Stimulated activated CD8-positive, alpha-beta memory T cell treated with anti-CD3 and anti-CD28 coated beads, Interleukin-4, amount 100 ng/mL, for 4 hours (primary cell): ENCODE measurements at regions not wholly inside any gene's neighbourhood (a gene's known extent, or its start where the extent isn't known, plus 50 kb on each side); places are given as distances from the start of the nearest gene placed in this dataset.

Experiments used
- DNase-seq, 2 donors: peaks; one replicate each; pipeline ENCODE4 v3.0.0-alpha.2; 2020; ENCODE audit warnings: low read depth in 2 of 2, low spot score in 1 of 2

GRCh38 chr2:71846669-71847291 is 300.9 kb downstream of the CYP26B1 start:
- DNase-seq, result no peak

DNA sequence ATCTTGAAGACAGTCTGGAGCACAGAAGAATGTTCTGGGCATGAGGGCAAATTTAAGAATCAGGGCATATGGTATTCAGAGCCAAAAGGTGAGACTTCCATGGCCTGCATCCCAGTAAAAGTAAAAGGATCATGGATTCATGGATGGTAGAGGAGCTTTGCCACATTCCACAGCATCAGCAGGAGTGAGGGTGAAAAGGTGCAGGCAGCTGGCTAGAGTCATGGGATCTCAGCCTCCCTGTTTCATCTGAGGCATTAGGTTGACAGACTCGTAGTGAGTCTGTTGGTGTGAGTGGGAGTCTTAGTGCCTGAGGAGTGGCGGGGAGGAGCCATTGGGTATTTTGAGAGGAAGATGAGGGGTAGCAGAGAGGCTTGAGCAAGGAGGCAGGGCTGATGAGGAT is 301.6 kb downstream of the CYP26B1 start:
- no peak for DNase-seq

DNA sequence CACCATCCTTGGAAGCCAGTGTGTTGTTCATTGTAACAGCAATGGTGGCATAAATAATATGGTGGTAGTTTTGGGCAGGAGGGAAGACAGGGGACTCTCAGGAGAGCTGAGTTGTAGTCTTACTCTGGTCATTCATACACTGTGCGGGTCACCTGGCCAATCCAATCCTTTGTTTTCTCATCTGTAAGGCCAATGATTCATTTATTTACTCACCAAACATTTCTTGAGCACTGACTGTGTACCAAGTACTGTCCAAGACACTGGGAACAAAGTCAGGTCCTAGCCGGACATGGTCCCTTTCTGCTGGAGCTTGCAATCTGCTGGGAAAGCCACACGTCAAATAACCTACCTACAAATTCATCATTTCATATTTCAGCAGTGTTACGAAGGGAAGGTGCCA is 302.7 kb downstream of the CYP26B1 start:
- DNase-seq, result no peak

DNA sequence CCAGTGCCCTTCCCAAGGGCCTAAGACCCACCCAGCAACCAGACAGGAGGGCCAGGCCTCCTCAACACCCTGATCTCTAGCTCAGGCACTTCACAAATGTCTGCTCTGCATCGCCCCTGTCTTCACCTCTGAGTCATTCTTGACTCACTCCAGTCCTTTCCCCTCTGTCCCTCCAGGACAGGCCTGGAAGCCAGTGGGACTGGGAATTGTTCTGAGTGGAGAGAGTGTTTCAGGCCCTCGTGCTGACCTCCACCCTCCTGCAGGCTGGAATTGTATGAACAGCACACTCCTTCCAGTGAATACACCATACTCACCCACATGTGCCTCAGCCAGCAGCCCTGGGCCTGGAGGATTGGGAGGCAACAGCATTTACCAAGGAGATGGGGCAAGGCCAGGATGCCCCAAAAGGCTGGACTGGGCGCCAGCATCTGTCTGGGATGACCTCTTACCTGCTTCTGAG is 304.2 kb downstream of the CYP26B1 start:
- DNase-seq, result no peak

- DNase-seq, result no peak
Observed at GRCh38 chr2:71842744-71843143, 304.9 kb downstream of the CYP26B1 start.

DNA sequence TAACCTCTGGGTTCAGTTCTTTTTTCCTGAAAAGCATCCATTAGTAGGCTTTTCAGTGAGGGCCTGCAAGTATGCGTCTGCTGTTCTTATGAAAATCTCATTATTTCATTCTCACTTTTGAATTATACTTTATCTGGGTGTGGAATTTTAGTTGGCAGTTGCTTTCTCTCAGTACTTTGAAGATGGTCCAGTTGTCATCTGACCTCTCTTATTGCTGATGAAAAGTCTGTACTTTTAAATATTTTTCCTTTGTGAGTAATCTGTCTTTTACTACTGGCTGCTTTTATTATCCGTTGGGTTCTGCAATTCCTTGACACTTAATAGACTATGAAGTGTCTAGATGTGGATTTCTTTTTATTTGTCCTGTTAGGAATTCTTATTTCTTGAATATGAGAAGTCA is 307.8 kb downstream of the CYP26B1 start:
- no peak for DNase-seq

DNA sequence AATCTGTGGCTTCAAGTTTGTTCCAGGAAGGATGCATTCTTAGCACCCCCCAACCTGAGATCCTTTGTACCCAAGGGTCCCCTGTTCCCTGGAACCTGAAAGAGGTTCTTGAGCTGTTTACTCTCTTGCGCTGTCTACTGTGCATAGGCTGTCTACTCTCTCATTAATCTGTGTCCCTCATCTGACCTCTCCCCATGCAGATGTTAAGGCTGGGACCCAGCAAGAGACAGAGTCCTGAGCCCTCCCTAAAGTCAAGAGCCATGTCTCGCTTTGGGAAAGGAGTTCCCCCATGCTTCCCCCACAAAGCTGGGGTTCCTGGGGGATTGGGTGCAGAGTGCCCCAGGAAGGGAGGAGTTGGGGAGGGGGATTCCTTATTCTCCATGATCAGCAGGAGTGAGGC is 312.9 kb downstream of the CYP26B1 start:
- no peak for DNase-seq

- no peak for DNase-seq
Observed at GRCh38 chr2:71833855-71834560, 313.7 kb downstream of the CYP26B1 start.

DNA sequence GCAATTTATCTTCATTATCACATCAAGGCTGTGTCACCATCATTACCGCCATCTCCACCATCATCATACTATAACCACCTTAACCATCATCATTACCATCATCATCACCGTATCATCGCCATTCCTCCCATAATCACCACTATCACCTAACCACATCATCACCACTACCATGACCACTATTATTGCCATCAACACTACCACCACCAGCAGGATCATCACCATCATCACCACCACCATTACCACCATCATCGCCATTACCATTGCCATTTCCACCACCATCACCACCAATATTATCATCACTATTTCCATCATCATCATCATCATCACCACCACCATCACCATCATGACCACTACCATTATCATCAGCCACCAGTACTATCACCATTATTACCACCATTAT is 314.4 kb downstream of the CYP26B1 start:
- DNase-seq, result no peak

GRCh38 chr2:71832844-71833243 is 314.8 kb downstream of the CYP26B1 start:
- DNase-seq, result no peak

DNA sequence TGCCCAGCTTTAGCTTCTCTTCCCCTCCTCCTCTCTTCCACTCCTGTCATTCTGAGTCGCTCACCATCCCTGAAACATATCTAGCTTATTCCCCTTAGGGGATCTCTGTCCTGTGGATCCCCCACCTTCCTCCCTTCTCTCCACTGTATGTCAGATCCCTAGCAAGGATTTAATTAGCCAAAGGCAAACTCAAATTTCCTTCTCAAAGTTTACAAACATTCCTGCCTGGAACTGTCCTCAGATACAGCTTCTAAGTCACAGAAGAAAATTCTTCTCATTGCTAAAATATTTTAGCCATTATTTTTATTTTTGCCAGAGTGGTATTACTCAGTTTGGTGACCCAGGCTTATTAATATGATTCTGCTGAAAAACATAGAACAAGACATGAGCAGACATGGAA is 315.3 kb downstream of the CYP26B1 start:
- no peak for DNase-seq

- DNase-seq, result no peak
Observed at GRCh38 chr2:71831193-71831577, 316.5 kb downstream of the CYP26B1 start.

GRCh38 chr2:71830497-71831192 is 317.0 kb downstream of the CYP26B1 start:
- DNase-seq, result no peak

DNA sequence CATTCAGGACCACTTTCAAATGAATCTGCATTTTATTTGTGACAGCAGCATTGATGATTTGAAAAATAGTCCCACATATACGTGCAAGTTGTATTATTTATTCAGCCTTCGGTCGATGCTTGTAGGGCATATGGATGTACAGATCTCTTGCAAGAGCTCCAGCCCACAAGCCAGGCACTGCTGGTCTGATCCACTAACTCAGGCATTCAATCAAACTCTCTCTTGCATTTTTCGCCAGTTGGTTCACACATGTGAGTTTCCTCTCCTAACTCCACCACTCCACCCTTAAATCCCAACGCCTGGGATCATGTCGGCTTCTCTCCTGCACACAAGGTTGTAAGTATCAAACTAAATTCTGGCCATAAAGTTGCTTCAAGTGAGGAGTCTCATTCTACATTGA is 318.7 kb downstream of the CYP26B1 start:
- DNase-seq, result no peak

DNA sequence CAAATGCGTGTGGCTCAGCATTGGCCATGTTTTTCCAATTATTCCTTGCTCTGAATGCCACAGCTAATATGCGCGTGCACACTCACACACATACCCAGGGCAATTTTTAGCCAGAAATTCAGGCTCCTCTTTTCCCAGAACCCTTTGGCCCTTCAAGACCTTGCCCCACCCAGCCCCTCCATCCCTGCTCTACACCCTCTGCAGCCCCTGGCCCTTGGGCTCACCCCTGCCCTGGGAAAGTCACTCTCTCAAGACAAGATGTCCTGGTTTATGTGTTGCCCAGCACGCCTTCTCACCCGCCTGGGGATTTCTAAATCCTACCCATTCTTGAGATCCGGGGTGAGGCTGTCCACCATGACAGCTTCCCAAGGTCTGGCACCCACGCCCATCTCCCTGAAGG is 319.7 kb downstream of the CYP26B1 start:
- no peak for DNase-seq

DNA sequence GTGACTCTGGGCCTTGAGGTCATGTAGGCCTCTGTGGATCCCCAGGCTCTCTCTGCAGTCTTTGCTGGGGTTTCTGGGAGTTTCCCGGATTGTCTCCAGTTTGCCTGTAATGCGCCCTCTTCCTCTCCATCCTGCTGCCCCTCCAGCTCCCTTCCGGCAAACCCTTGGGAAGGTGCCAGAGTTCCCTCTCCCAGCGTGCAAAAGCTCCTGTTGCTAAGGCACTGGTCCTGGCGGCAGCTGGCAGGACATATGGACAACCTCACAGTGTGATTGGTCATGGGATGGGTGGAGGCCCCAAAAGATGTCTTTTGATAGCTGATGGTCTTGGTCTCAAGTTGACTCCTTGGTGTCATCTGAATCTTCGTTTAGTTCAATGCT is 320.1 kb downstream of the CYP26B1 start:
- DNase-seq, result no peak

- no peak for DNase-seq
Observed at GRCh38 chr2:71826826-71827523, 320.7 kb downstream of the CYP26B1 start.

GRCh38 chr2:71826299-71826698 is 321.4 kb downstream of the CYP26B1 start:
- no peak for DNase-seq

- DNase-seq, result no peak
Observed at GRCh38 chr2:71824436-71824835, 323.2 kb downstream of the CYP26B1 start.

DNA sequence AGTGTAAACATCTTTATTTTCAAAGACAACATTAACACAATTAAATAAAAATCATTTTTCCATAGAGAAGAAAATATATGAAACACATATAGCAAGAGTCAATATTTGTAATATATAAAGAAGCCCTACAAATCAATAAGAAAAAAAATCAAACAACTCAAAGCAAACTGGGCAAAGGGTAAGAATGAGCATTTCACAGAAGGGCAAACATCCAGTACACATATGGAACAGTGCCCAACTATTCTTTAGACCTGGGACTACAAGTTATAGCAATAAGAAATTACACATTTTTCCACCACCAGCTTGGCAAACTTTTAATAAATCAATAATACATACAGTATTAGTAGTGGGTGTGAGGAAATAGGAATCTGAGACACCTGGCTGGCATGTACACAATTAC is 324.1 kb downstream of the CYP26B1 start:
- DNase-seq, result no peak

GRCh38 chr2:71822463-71822862 is 325.2 kb downstream of the CYP26B1 start:
- DNase-seq, result no peak

DNA sequence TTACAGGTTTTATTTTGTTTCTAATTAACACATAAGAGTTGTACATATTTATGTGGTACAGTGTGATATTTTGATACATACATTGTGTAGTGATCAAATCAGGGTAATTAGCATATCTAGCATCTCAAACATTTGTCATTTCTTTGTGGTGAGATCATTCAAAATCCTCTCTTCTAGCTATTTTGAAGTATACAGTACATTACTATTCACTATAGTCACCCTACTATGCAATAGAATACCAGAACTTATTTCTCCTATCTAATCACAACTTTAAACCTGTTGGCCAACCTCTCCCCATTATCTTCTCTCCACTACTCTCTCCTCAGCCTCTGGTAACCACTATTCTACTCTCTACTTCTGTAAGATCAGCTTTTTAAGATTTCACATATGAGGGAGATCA is 325.8 kb downstream of the CYP26B1 start:
- DNase-seq, result no peak
